ENCODE measurements at regions not wholly inside any gene's neighbourhood (a gene's known extent, or its start where the extent isn't known, plus 50 kb on each side); places are given as distances from the start of the nearest gene placed in this dataset.
"Not testable (repeated sequence)": the region's sequence is repeated elsewhere in the genome, so short reads cannot be mapped to it uniquely, and the experiment has no call there.

DNA sequence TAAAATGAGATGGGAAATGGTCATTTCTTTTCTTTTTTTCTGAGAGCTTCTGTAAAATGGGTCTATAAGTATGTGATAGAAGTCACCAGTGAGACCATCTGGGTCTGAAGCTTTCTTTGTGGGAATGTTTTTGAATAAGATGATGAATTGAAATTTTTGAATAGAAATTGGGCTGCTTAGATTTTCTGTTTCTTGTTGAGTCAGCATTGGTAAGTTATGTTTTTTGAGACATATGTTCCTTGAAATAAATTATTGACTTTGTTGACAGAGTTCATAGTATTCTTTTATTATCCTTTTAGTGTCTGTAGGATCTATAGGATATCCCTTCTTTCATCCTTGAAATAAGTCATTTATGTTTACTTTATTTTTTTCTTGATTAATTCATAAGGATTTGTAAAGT, 208.1 kb downstream of the OPA1 start:
- DNase-seq (ENCODE audit: low spot score): no peak

DNA sequence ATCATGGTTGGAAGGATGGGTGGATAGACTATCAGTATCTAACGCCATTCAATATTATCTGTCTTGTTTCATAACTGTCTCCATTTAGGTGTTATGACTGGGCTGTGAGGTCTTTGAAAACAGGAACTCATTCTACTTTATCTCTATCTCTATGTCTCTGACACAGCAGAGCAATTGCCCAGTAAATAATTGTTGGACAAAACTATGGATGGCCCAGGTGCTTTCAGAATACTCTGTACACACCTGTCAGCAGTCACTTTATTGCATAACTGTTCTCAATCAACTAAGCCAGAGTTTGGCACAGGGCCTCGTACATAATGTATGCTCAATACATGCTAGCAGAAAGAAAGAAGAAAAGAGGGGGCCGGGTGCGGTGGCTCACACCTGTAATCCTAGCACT, 210.3 kb downstream of the OPA1 start:
- no peak for DNase-seq (ENCODE audit: low spot score)

DNA sequence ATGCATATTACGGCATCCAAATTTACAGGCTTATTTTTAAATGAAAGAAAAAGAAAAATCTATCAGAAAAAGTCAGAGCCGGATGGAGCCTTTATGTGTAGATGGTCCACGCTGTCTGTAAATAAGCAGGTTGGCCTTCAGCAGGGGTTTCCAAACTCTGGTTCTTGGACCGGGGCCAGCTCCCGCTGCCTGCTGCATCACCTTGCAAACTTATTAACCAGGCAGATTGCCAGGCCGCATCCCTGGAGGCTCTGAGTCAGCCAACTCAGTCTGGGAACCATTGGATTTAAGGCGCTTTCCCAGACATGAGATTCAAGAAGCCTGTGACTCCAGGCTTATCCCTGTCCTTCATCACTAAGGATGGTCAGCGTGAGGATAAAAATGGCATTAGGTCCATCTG, 212.4 kb downstream of the OPA1 start:
- no peak for DNase-seq (ENCODE audit: low spot score)

DNA sequence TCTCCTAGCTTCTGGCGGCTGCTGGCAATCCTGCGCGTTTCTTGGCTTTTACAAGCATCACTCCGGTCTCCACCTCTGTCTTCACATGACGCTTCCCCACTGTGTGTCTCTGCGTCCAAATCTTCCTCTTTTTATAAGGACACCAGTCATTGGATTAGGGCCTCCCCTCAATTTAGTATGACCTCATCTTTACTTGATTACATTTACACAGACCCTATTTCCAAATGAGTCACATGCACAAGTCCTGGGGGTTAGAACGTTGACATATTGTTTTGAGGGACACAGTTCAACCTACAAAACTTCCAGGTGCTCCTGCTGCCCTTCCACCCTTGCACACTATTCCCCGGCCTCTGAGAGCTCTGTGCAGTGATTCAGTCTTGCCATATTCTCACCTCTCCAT, 215.3 kb downstream of the OPA1 start:
- no peak for DNase-seq (ENCODE audit: low spot score)

DNA sequence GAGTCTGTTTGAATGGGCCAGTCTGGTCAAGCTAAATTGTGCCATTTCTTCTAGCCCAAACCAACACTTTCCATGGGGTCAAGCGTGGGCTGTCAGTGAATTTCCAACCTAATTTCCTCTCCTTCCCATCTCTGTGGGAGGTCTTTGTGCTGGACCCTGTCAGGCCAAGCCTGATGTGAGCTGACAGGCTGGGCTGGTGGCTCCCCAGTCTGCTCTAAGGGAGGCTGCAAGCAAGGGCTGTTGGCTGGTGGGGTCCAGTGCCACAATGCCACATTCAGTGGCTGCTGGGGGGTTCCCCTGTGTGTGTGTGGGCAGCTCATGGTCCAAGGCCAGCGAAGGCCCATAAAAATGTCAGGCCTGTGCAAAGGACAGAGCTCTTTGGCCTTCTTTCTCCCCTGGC, 216.1 kb downstream of the OPA1 start:
- DNase-seq (ENCODE audit: low spot score): no peak

DNA sequence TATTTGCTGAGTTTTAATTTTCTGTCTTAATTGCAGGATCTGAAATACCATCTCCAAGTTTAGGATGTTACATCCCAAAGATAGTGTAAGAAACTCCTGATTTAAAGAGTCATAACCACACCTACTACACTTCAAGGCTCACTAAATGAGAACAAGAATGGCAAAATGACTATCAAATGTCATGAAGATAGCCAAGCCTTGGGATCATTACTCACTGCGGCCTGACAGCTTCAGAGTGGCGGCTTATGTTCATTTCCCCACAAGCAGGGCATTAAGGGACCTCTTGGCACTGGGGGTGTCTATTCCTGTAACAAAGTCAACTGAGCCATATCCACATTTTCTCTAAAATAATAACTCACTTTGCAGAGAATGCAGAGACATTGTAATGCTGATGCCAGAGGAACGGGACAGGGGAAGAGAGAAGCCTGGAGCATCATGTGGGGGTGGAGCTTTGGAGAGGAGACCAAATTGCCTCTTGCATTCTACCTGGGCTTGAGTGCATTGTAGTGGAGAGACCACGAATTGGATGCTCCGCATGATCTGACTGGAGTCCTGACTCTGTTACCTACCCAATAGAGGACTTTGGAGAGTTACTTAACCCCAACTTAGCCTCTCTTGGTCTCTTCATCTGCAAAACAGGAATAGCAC, 219.2 kb downstream of the OPA1 start:
- DNase-seq (ENCODE audit: low spot score): no peak

DNA sequence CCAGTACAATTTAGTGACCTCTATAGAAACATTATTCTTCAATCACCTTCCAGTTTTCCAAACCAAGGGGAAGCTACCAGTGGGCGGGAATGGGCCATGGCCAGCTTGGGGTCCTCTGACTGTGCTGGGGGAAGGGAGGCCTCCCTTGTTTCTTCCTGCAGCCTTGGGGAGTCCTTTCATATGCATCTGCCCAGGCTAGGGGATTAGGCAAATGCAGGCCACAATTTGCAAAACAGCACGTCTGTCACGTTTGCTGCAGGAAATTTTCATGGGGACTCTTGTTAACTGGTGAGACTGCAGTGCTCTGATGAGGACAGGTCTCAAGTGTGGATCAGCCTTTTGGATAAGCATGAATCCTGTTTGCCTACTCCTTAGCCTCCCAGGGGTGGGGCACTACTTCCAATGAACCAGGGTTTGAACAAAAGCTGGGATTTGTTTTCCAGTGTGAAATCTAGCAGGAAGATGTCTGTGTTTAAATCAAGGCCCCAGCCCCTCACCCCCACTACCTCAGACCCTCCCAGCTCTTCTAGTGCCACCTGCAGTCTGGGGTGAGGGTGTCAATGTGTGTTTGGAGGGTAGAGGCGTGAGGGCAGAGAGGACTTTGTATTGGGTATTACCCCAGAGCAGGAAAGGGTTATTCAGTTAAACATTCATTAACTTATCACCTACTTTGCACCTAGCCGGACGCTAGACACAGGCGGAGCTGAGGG, 219.9 kb downstream of the OPA1 start:
- DNase-seq (ENCODE audit: low spot score): no peak

DNA sequence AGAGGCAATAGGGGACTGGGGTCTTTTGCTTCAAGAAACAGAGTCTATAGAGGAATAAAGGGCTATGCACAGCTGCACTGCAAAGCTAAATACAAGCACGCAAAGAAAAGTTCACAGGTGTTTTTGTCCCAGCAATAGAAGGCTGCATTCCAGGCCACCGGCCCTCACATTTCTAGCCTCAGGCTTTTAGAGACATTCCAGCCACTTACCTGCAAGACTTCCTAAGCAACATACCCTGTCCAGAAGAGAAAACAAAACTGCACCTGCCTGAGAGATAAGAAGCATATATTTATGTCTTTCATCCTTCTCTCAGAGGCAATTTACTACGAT, 220.5 kb downstream of the OPA1 start:
- no peak for DNase-seq (ENCODE audit: low spot score)

DNA sequence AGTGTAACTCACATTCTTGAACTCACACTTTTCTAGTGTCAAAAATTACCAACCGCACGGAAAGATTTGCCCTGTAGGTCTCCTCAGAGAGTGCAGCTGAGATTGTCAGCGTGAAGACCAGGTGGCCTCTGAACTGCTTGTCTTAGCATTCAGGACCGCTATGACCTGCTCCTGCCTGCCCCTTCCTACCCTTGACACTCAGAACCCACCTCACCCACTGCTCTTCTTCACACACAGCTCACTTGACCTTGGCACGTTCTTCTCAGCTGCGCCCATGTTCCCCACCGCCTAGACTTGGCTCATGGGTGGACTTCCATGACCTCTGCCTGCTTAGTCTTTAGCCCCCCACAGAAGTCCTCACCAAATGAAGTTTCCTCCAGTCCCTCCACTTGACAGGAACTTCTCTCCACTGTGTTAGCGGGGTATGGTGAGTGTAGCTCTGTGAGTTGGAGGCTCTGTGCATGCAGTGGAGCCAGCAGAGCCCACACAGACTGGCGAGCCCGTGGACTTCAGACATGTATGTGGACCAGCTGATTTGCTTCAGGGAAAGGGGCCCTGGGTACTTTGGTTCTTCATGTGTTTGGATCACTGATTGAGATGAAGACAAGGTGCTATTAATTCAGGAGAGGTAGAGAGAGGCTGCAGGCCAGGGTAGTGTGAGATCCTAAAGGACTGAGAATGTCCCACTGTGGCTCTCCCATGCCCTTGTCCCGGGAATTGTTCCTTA, 221.3 kb downstream of the OPA1 start:
- no peak for DNase-seq (ENCODE audit: low spot score)

DNA sequence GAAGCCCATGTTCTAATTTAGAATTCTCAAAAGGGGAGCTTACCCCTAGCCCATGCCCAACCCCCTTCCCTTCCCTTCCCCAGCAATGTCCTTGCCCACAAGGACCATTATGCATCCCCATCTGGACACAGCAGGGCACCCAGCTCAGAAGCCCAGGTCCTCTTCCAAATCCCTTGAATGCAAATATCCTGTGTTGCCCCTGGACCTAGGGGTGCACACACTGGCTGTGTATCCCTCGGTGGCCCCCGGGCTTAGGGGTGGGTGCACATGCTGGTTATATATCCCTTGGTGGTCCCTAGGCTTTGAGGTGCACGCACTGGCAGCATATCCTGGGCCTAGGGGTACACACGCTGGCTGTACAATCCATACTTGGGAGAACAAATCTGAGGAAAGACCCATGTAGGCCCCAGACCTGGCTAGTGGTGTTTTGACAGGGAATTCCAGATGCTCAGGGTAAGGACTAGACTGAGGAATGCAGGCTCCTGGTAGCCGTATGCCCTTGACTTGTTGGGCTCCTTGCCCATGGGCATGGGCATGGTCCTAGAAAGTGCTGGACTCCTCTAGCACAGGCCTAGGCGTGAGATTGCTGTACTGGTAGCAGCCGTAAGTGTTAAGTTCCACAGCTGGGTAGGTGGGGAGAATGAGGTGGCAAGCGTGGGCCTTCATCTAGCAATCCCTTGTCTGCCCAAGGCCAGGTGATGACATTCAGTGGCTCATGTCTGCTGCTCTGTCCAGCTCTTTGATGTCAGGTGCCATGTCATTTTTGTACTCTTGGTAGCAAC, 222.4 kb downstream of the OPA1 start:
- DNase-seq (ENCODE audit: low spot score): no peak

DNA sequence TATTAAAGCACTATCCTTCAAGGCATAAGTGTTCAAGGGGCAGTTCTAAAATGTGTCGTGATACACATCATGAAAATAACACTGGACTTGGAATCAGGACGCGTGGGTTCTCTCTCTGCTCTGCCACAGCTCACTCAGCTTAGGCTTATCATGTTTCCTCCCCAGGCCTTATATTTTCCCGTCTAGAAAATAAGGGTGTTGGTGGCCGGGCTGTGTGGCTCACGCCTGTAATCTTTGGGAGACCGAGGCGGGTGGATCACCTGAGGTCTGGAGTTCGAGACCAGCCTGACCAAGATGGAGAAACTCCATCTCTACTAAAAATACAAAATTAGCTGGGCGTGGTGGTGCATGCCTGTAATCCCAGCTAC, 223.0 kb downstream of the OPA1 start:
- DNase-seq (ENCODE audit: low spot score): no peak

DNA sequence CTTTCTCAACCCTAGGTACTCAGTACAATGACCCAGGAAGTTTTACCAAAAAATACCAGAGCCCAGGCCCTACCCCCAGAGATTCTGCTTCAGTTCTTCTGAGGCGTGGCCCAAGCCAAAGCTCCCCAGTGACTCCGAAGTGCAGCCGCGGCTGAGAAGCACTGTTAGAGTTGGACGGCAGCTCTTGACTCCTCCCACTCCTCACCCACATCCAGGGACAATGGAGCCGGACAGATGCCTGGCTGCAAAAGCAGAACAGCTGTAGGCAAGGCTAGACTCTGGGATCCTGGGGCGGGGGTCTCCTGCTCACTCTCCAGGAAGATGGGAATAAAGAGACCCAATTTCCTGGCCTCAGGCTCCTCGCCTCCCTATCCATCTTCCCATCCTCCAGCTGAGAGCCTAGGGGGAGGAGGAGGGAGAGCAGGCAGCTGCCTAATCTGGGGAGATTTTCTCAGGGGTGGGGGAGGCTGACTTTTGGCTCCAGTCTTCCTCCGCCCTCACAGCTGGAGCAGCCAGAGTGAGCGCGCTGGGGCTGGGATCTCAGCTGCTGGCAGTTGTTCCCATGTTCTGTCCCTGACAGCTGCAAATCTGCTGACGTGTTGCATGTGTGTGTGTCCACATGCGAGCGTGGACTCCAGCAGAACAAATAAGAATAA, 223.8 kb downstream of the OPA1 start:
- peak; percentile 34 for DNase-seq (ENCODE audit: low spot score)

DNA sequence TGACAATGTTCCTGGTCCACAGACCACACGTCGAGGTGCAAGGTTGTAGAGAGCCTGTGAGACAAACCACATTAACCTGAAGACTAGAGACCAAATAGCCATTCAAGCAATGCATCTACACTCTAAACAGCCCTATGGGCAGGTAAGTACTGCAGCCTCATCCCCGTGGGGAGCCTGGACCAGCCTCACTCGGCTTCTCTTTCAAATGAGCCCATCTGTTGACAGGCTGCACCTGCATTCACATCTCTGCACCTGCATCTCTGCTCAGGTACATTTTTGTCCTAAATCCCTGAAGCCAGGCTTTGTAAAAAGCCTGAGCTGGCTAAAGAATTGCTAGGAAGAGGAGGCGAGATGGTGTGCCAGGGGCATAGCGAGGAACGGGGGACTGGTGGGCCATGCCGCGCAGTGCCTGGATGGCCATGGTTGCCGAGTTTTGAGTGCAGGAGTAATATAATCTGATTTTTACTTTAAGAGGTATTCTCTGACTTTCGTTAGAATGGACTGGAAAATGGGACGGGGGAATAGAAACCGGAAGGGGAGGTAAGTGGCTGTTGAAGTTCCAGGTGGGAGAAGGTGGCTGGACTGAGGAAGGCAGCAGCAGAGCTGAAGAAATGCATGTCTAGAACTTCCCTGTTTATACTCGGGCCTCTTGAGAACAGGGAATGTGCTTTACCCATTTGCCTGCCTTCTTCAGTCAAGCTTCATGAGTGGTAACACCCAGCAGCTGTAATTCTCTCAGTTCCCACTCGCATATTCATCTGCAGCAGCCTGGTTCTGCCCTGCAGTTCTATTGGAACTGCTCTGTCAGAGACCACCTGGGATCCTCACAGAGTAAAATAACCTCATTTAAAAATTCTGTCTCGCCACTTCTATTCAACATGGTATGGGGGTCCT, 226.4 kb downstream of the OPA1 start:
- DNase-seq (ENCODE audit: low spot score): no peak

DNA sequence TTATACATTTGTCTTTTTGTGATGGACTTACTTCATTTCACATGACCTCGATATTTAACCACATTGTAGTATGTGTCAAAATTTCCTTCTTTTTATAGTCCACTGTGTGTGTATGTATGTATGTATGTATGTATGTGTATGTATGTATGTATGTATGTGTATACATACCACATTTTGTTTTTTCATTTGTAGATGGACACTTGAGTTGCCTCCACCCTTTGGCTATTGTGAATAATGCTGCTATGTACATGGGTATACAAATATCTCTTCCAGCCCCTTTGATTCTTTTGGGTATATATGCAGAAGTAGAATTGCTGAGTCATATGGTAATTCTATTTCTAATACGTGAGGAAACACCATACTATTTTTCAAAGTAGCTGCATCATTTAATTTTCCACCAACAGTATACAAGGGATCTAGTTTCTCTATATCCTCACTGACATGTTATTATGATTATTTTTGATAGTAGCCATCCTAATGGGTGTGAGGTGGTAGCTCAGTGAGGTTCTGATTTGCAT, 228.2 kb downstream of the OPA1 start:
- no peak for DNase-seq (ENCODE audit: low spot score)

DNA sequence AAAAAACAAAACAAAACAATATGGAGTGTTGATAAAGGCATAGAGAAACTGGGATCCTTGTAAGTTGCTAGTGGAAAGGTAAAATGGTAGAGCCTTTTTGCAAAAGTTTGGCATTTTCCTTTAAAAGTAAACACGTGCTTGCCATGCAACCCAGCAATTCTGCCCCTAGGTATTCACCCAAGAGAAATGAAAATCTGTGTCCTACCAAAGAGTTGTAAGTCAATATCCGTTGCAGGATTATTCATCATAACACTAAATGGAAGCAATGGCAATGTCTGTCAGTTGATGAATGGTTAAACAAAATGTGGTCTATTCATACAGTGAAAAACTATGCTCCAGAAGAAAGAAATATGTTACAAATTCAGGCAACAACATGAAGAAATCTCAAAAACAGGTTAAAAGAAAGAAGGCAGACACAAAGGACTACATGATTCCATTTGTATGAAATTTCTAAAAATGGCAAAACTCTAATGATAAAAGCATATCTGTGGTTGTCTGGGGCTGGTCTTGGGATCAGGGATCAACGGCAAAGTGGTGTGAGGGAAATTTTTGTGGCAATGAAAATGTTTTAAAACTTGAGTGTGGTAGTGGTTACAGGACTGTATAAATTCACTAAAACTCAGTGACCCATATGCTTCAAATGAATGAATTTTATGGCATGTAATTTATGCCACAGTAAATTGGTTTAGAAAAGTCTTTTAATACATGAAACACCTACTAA, 229.6 kb downstream of the OPA1 start:
- DNase-seq (ENCODE audit: low spot score): no peak

DNA sequence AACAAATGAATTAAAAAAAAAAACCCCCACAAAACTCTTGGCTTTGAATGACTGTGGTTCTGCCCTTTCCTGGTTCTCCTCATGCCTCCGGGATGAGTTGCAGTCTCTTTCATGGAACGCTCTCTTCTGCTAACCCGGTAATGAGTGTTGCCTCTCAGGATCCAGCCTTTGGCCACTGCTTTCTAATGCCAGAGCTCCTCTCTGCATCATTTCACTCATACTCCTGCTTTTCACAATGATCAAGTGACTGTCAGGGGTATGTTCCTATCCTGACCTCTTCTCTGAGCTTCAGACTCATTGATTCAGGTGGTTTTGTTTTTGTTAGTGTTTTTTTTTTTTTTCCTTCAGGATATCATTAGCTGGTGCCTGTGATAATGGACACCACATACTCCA, 230.2 kb downstream of the OPA1 start:
- DNase-seq (ENCODE audit: low spot score): not testable (repeated sequence)

DNA sequence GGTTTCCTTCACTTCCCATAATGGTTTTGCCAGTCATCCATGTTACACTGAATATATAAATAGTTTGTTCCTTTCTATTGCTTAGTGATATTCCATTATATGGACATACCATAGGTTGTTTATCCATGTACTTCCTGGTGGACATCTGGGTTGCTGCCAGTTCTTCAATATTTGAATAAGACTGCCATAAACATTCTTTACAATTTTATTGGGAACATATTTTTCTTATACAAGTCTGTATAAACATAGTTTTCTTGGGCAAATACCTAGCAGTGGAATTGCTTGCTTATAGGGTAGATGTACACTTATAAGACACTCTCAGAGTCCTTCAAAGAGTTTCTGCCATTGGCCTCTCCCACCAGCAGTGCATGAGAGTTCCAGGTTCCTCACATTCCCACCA, 231.4 kb downstream of the OPA1 start:
- no peak for DNase-seq (ENCODE audit: low spot score)

DNA sequence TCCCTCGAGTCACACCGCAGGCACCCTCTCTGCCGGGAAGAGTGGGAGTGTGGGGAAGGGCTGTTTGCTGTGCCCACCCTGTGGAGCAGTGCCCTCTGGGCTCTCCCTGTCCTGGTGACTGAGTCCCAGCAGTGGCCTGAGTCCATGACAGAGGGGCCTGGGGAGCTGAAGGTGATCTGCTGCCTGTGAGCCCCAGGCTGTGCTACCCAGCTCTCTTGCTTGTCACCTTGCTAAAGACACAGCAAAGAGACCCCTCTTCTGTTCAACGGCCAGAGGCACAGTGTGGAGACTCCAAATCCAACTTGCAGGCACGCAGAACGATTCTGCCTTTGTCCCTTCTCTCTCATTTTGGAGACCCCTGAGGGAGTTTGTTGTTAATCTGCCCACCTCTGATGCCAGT, 232.6 kb downstream of the OPA1 start:
- no peak for DNase-seq (ENCODE audit: low spot score)

DNA sequence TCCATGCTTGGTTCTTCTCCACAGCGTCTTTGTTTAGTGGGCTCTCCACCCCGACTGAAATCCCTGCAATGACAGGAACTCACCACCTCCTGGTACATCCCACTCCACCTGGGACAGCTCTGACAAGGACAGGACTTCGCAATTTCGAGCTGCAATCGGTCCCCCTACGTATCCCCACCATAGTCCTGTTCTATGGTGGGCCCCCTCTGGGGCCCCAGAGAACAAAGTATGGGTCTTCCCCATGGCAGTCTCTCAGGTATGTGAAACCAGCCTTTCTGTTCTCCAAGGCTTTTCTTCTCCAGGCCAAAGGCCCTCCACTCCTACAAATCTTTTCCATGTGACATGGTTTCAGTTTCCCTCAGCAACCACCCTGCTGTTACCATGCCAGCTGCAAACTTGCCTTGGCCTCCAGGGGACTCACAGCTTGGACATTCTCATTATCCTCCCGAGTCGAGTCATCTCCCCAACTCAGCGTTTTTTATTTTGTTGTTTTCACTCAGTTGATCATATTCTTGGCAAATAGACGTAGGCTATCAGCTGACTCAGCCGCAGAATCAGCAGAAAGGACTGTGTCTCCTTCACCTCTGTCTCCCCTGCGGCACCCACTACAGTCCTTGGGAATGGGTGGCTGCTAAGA, 233.3 kb downstream of the OPA1 start:
- peak; percentile 72 for DNase-seq (ENCODE audit: low spot score)
